ENCODE measurements at regions not wholly inside any gene's neighbourhood (a gene's known extent, or its start where the extent isn't known, plus 50 kb on each side); places are given as distances from the start of the nearest gene placed in this dataset.

- TF ChIP-seq SPI1 (IDR thresholded peaks at IDR 0.05; ENCODE audit: borderline replicate concordance, low read depth) (no peak), CTCF (IDR thresholded peaks at IDR 0.05; ENCODE audit: insufficient read depth, low read length) (no peak), GABPA (IDR thresholded peaks at IDR 0.05; ENCODE audit: low read depth) (no peak), POLR2AphosphoS5 (IDR thresholded peaks at IDR 0.05; ENCODE audit: low read depth) (no peak)
- TF ChIP-seq, protein P1, sequence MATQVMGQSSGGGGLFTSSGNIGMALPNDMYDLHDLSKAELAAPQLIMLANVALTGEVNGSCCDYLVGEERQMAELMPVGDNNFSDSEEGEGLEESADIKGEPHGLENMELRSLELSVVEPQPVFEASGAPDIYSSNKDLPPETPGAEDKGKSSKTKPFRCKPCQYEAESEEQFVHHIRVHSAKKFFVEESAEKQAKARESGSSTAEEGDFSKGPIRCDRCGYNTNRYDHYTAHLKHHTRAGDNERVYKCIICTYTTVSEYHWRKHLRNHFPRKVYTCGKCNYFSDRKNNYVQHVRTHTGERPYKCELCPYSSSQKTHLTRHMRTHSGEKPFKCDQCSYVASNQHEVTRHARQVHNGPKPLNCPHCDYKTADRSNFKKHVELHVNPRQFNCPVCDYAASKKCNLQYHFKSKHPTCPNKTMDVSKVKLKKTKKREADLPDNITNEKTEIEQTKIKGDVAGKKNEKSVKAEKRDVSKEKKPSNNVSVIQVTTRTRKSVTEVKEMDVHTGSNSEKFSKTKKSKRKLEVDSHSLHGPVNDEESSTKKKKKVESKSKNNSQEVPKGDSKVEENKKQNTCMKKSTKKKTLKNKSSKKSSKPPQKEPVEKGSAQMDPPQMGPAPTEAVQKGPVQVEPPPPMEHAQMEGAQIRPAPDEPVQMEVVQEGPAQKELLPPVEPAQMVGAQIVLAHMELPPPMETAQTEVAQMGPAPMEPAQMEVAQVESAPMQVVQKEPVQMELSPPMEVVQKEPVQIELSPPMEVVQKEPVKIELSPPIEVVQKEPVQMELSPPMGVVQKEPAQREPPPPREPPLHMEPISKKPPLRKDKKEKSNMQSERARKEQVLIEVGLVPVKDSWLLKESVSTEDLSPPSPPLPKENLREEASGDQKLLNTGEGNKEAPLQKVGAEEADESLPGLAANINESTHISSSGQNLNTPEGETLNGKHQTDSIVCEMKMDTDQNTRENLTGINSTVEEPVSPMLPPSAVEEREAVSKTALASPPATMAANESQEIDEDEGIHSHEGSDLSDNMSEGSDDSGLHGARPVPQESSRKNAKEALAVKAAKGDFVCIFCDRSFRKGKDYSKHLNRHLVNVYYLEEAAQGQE (IDR thresholded peaks at IDR 0.05; ENCODE audit: insufficient replicate concordance, low read depth): no peak
- no peak overlapping the region for H3K4me3 ChIP-seq (replicated peaks; ENCODE audit: insufficient read depth, low read length)
- no peak overlapping the region for H3K27ac ChIP-seq (replicated peaks)
- DNase-seq (ENCODE audit: low read depth in 1 of 2, low spot score in 1 of 2): no peak
- H3K27me3 ChIP-seq (ENCODE audit: insufficient read depth, poor library complexity, severe bottlenecking): no peaks in the 10 kb centered on the region
These were observed 188.2 kb upstream of the SGK1 start for GRCh38 chr6:134506162-134506561.

DNA sequence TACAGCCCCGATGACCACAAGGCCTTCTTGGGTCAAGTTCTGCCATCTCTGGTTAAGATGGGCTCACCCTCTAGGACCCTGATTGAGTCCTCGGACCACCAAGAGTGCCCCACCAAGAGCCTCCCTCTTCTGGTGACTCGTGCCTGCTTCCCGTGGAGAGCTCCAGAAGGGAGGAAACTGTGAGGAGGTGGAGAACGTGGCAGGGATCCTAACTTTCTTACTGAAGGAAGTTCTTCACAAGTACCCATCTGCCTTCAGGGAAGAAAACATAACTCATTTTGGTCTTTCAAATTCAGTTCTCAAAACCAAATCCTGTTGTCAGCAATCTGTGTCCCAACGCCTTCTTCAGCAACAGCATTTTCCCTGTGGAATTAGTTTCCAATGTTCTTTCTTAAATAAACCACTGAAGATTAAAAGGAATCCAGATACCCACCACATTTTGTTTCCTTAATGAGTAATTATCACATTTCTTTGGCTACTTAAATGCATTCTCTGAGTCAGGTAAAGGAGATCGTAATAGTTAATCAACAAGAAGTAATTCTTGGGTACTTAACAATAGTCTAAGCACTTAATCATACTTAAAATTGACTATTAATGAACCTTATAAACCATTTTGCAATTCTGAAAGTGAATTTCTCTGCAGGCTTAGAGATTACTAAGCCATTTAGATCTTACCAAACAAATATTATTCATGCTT, 185.8 kb upstream of the SGK1 start:
- DNase-seq (ENCODE audit: low read depth in 1 of 2, low spot score in 1 of 2): no peak
- Histone ChIP-seq H3K27ac (replicated peaks) (no peak overlapping the region), H3K27me3 (ENCODE audit: insufficient read depth, poor library complexity, severe bottlenecking) (no peaks in the 10 kb centered on the region), H3K4me3 (replicated peaks; ENCODE audit: insufficient read depth, low read length) (no peak overlapping the region)
- TF ChIP-seq SPI1 (IDR thresholded peaks at IDR 0.05; ENCODE audit: borderline replicate concordance, low read depth): no peak
- TF ChIP-seq CTCF (IDR thresholded peaks at IDR 0.05; ENCODE audit: insufficient read depth, low read length): no peak
- TF ChIP-seq, protein P1 (IDR thresholded peaks at IDR 0.05; ENCODE audit: insufficient replicate concordance, low read depth): no peak
- no peak for TF ChIP-seq GABPA (IDR thresholded peaks at IDR 0.05; ENCODE audit: low read depth)
- TF ChIP-seq POLR2AphosphoS5 (IDR thresholded peaks at IDR 0.05; ENCODE audit: low read depth): no peak

DNA sequence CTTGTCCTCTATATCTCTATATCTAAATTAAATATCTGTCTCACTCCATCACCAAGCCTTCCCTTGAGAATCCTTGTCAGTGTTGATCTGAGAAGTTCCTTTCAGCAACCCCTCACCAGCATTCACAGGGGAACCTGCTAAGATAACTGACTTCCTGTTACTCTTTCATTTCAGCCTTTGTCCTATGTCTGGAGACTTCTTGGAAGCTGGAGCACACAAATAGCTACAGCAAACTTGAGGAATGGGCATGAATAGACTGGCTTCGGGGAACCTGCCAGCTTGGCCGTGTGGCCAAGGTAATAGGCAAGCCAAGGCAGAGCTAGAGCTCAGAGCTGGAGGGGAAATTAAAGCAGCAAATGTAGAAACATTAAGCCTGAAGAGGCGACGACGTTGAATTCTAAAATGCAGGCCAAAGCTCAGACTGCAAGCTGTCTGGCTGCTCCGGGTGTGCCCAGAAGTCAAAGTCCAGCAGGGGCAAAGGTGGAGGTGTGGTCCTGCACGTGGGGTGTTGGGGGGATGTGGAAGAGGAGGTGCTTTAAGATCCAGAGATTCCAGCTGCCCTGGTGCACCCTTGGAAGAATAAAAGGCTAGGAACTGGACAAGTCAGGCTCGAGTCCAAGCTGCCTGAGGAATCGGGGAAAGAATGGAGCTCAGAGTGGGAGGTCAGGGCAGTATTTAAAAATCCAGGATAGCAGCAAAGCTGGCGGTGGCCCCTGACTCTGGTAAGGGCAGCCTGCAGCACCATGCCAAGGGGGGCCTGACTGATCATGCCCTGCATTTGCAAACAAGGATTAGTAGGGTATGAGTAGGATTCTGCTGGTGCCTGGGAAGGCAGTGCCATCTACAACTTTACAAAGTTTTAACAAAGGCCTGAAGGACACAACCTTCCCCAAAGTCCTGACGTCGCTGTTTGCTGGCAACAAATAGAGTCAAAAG, 185.0 kb upstream of the SGK1 start:
- Histone ChIP-seq H3K4me3 (replicated peaks; ENCODE audit: insufficient read depth, low read length) (no peak overlapping the region), H3K27ac (replicated peaks) (no peak overlapping the region), H3K27me3 (ENCODE audit: insufficient read depth, poor library complexity, severe bottlenecking) (no peaks in the 10 kb centered on the region)
- DNase-seq (ENCODE audit: low read depth in 1 of 2, low spot score in 1 of 2): no peak
- TF ChIP-seq, protein P1 (IDR thresholded peaks at IDR 0.05; ENCODE audit: insufficient replicate concordance, low read depth): no peak
- peak; percentile 42; the same call in 1 of the 2 replicates for TF ChIP-seq SPI1 (IDR thresholded peaks at IDR 0.05; ENCODE audit: borderline replicate concordance, low read depth)

All from HL-60 (cell line).